Germinal center (tissue), 1 donor: ENCODE measurements at regions not wholly inside any gene's neighbourhood (a gene's known extent, or its start where the extent isn't known, plus 50 kb on each side); places are given as distances from the start of the nearest gene placed in this dataset.

Source experiments
- DNase-seq: peaks from one replicate; pipeline ENCODE4 v3.0.0; 2012; ENCODE audit warnings: mixed read lengths, low spot score

- DNase-seq: no peak
Measured at GRCh38 chr22:48808038-48808960, 1019.4 kb downstream of the BRD1 start.

DNA sequence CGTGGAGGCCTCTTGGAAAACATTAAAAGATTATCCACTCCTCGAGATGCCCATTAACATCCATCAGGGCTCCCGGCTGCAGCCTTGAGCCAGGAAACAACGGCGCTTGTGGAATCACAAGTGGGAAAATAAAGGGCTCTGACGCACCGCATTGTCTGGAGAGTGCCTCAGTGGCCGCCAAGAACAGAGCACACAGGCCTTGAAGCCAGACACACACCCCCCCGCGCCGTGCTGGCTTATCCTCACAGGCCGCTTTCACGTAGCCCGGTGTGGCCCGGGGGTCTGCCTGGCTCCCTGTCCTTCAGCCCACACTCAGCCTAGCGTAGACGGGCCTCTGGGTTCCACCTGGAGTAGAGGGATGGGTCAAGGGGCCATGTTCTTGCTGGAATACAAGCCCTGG, 1020.5 kb downstream of the BRD1 start:
- DNase-seq: no peak

DNA sequence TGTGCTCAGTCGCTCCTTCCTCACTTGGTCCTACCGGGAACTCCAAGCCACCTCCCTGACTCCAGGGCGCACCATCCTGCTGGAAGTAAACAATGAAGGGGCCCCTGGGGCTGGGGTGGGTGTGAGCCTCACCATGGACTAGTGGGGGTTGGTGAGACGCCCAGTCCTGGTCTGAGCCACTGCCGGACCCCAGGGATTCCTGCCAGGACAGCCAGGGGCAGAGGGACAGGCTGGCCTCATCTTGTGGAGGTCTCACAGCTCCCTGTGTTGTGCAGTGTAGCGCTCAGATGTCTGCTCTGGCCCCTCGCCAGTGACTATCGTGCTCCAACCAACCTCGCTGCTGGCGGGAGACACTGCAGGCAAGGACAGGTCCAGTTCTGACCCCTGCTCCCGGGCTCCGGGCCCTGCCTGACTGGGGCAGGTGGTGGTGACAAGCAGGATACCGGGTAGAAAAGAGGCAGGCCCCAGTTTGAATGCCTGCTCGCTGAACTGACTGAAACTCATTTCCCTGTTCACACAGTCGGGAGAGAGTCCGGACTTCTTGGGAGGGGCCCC, 1021.4 kb downstream of the BRD1 start:
- no peak for DNase-seq

DNA sequence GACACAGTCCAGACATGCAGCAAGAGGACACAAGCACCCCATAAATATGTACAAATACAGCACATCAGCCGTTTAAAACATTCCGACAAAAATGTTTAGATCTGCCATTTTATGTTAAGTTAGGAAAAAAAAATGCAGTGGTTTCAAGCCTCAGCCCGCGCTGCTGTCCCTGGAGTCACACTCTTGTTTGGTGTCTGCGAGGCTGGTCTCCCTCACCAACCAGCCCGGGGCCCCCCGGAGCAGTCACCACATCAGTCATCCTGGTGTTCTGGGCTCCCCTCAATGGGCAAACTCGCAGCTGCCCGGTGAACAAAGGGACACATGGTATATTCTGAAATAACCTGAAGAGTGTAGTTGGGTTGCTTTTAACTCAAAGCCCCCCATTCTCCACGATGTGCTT, 1022.2 kb downstream of the BRD1 start:
- no peak for DNase-seq

GRCh38 chr22:48804811-48805301, 1022.8 kb downstream of the BRD1 start:
- no peak for DNase-seq

DNA sequence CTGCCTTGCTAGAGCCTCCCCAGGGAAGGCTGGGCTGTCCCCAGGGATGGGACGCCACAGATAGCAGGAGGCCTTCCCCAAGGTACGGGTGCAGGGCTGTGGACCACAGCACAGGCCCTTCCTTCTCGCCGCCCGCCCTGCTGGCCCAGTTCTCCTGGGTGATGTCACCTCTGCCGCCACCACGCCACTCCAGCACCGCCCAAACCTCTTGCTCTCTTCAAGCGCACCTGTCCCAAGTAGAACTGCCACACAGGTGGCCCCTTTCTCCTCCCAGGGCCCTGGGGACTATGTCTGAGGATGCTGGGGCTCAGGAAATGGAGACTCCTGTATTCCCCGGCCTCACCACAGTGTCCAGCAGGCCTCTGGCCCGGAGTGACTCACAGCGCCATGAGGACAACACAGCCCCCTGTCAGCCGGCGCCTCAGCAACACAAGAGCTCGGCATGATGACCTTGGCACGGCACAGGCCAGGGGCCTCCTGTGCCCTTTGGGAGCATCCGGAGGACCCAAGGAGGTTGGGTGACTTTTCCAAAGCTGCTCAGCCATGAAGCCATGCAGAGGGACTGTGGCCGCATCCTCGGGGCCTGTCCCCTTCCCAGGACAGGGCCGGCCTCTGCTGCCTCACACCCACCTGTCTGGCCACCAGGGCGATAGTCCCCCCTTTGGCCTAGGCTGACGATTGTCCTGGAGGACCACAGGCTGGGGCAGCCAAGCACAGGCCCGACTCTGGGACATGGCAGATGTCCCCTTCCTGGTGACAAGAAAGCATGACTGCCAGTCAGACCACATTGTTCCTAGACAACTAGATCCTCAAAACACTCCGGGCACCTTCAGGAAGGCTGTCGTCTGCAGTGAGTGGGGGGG, 1023.5 kb downstream of the BRD1 start:
- no peak for DNase-seq

- no peak for DNase-seq
Measured at GRCh38 chr22:48803171-48803947, 1024.3 kb downstream of the BRD1 start.

GRCh38 chr22:48802576-48802975, 1025.1 kb downstream of the BRD1 start:
- DNase-seq: no peak

DNA sequence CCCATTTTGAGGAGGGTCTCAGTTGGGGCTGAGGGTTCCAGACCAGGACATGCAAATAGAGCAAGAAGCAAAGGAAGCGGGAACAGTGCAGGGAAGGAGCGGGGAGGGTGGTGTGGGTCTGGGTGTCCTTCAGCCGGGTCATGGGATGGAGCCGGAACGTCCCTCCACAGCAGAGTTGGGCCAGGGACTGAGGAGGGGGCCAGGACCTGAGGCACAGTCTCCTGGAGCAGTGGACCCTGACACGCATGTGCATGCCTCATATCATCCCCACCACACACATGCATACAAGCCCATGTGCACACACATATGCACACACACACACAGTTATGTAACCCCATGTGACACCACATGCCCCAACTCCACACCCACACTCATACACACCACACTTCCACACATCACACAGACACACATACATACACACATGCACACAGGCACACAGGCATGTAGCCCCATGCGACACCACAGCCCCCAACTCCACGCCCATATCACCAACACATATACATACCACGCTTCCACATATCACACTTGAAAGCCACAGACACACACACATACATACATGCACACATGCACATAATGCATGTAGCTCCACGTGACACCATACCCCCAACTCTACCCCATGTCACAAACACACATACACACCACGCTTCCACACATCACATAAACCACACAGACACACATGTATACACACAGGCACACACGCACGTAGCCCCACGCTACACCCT, 1026.6 kb downstream of the BRD1 start:
- no peak for DNase-seq

- DNase-seq: no peak
Measured at GRCh38 chr22:48800036-48800885, 1027.4 kb downstream of the BRD1 start.

DNA sequence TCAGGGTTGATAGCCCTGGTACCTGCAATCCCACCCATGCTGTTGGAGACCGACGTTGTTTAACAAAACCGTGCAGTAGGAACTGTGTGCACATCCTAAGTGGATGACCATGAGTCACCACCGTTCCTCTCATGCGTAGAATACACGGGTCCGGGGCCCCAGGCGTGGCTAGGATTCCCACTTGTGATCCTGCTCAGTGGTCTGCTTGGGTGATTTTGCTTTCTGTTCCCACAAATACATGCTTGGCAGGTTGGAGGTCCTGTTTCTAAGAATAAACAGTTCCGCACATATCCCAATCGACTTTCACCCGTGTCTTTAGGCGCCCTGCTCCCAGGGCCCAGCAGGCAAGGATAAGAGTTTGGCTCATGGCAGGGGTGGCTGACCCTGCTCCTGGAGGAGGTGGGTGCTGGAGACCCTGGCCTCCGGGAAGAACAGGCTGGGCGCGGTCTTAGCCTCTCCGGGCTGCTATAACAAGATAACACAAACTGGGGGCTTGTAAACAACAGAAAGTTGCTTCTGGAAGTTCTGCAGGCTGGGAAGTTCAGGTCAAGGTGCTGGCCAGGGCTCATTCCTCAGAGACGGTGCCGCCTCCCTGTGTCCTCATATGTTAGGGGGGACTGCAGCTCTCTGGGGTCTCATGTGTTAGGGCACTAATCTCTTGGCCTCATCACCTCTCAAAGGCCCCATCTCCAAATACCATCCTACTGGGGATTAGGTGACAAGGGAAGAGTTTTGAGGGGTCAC, 1028.3 kb downstream of the BRD1 start:
- DNase-seq: no peak

DNA sequence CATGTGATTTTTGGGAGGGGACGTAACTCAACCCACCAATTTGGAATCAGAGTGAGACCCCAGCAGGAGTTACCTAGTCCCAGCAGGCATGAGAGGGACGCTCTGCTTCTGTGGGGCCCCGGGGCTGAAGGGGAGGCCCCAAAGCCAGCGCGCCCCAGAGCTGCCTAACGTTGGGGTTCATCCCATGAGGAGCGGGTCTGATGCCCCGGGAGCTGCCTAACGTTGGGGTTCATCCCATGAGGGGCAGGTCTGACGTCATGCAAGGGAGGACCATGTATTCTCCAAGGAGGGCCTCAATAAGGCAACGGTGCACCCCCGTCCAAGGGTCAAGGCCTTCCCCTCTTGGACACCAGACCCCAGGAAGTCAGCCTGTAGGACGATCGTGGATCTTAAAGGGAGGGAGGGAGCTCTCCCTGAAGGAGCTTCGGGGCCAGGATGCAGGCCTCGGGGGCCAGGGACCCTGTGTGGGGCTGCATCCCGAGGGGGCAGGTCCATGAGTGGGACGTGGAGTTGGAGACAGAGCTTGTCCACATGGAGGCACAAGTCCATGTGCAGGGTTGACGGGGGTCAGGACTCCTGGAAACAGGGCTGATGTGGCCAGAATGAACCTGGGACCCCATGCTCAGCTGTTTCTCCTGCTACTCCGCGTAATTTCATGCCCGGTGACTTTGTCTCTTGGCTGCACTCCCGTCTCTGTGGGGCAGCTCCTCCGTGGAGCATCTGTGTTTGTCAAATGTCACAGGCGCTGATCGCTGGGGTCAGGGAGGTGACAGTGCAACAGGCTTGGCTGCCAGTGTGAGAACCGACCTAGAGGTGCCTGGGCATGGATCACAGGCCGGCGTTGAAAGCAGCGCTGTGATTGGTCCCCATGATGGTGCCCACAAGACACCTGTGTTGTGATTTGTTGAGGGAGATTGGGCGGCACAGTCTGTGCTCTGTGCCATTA, 1029.1 kb downstream of the BRD1 start:
- DNase-seq: no peak

- DNase-seq: no peak
Measured at GRCh38 chr22:48797731-48798130, 1029.9 kb downstream of the BRD1 start.

- DNase-seq: no peak
Measured at GRCh38 chr22:48796310-48797015, 1031.2 kb downstream of the BRD1 start.

DNA sequence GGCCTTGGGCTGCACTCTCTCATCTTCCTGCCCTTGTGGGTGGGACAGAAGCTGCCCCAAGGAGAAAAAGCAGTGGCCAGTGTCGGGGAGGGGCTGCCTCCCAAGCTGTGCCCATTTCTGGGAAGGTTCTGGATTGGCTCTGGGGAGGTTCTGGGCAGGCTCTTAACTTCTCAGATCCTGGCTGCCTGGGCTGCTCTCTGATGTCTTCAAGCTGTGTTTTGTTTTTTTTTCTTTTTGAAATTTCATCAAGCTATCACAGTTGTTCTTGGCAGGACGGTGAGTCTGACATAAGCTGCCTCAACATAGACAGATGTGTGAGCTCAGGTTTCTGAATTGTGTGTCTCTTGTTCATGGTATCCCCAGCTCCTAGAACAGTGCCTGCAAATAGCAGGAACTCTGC, 1032.0 kb downstream of the BRD1 start:
- no peak for DNase-seq

DNA sequence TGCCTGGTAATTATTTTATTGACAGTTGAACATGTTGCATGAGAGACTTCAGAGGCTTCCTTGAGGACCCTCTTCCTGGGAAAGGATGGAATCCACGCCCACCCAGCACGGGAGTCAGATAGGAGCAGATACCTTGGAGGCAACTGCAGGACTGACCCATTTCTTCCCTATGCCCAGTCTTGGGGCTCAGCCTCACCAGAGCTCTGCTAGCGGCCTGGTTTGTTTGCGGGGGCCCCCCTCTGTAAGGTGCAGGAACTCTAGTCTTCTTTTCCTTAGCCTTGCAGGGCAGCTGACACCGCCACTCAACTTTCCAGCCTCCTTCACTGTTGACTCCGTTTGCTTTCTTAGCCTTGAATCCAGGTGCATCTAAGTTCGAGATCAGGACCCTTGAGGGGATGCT, 1032.8 kb downstream of the BRD1 start:
- DNase-seq: no peak

GRCh38 chr22:48793949-48794348, 1033.7 kb downstream of the BRD1 start:
- DNase-seq: no peak

DNA sequence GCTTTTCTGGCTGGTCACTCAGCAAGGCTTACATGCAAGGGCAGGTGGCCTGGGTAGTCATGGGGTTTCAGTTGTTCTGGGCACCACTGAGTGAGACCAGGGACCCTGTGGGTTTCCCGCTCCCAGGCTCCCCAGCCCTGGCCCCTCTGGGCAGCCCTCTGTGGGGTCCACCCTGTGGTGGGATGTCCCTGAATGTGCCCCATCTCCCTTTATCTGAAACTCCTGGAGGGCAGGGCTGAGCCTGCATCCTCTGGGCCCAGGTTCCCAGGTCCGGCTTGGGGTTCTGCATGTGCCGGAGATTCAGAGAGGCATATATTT, 1041.0 kb downstream of the BRD1 start:
- DNase-seq: no peak
